ENCODE measurements at regions not wholly inside any gene's neighbourhood (a gene's known extent, or its start where the extent isn't known, plus 50 kb on each side); places are given as distances from the start of the nearest gene placed in this dataset.

DNA sequence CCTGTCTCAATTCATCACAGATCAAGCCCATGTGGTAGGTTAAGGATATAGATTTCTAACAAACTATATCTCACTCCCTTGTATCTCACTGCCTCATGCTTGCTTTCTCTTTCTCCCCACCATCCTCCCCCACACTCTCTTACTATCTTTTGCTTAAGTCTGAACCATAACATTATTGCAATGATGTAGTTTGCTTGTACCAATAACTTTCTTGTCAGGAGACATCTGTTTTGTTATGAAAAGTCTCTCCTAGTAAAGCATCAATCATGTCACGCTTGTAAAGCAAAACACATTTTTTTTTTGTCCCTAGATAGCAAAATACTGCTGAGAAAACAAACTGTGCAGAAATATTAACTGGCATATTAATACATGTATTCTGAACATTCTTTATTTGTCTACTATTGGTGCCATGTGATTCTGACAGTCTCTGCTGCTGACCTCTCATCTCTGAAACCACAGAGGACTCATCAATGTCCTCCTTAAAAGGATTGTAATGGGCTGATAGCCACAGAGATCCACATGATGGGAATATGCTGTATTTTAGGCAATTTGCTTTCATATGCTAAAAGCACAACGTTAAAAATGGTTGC, 217.5 kb downstream of the VEGFC start:
- TF ChIP-seq, protein P1, sequence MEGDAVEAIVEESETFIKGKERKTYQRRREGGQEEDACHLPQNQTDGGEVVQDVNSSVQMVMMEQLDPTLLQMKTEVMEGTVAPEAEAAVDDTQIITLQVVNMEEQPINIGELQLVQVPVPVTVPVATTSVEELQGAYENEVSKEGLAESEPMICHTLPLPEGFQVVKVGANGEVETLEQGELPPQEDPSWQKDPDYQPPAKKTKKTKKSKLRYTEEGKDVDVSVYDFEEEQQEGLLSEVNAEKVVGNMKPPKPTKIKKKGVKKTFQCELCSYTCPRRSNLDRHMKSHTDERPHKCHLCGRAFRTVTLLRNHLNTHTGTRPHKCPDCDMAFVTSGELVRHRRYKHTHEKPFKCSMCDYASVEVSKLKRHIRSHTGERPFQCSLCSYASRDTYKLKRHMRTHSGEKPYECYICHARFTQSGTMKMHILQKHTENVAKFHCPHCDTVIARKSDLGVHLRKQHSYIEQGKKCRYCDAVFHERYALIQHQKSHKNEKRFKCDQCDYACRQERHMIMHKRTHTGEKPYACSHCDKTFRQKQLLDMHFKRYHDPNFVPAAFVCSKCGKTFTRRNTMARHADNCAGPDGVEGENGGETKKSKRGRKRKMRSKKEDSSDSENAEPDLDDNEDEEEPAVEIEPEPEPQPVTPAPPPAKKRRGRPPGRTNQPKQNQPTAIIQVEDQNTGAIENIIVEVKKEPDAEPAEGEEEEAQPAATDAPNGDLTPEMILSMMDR (IDR thresholded peaks at IDR 0.05; ENCODE audit: insufficient read depth, missing control alignments), result no peak
- FAIRE-seq (no peak), DNase-seq (ENCODE audit: insufficient read length, low spot score) (no peak)

DNA sequence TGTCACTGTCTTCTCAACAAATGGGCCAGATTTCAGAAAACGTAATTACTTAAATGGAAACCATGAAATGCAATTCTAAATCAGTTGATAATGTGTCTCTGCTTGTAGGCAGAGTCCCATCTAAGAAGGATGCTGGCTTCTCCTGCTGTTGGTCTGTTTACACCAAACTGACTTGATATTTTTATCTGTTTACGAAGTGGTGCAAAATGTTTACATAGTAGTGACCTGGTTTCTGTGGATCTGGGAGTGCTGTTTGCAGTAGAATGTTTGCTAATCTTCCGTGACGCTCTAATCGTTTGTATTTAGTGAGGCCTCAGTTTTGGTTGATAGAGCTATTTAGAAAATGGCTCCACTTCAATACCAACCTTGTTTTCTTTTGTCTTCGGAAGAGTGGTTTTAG, 213.5 kb downstream of the VEGFC start:
- TF ChIP-seq, protein P1 (IDR thresholded peaks at IDR 0.05; ENCODE audit: insufficient read depth, missing control alignments), result no peak
- no peak for FAIRE-seq
- no peak for DNase-seq (ENCODE audit: insufficient read length, low spot score)

DNA sequence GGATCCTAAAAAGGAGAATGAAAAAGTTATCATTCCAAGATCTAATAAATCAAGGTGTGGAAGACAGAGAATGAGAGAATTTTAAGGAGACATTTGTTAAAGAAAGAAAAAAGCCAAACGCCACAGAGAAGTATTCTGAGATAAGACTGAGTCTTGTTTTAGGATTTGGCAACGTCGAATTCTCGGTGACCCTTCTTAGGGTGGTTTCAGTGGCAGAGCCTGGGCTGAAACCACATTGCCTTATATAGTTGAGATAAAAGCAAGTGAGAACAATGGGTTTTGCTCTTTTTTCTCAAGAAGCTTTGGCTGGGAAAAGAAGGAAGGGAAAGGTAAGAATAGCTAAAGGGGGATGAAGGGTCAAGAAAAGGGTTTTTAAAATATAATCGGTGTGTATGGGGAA, 209.4 kb downstream of the VEGFC start:
- TF ChIP-seq, protein P1 (IDR thresholded peaks at IDR 0.05; ENCODE audit: insufficient read depth, missing control alignments), result no peak
- FAIRE-seq (no peak), DNase-seq (ENCODE audit: insufficient read length, low spot score) (no peak)

DNA sequence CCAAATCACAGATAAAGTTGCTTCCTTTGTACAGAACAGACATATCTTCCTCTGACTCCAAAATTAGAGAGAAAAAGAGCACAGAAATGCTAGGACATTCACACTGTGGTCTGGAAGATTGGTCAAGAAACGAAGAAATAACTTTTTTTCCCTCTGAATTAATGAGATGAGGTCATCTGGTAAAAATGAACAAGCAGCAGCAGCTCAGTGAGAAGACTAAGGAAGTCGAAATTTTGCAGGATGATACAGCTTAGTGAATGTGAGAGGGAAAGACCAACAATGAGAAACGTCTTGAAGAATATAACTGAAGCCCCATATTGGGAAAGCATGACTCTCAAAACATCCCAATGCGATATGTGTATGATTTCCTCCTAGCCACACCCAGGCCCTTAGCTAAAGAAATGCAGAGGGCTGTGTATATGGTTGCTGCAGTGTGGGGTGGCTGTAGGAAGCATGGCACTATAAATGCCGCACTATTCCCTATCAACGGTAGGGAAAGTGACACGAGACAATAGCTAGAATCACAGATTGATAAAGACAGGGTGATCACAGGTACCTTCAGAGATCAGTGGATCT, 208.6 kb downstream of the VEGFC start:
- no peak for FAIRE-seq
- no peak for DNase-seq (ENCODE audit: insufficient read length, low spot score)
- TF ChIP-seq, protein P1 (IDR thresholded peaks at IDR 0.05; ENCODE audit: insufficient read depth, missing control alignments), result no peak

DNA sequence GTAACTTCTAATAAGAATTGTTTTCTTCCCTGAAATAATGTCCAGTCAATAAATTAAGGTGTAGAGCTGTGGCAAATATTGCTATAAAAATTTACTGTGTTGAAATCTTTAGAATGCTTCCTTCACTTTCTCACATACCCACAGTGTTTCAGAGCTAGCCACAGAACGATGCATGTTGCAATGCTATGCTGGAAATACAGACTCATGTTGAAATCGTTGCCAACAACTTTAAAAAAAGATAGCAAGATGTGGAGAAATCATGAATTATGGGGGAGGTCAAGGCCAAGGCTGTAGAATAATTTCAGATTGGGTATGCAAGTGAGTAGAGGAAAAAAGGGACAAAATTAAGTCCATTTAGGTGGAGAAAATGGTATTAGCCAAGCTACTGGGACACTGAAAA, 204.8 kb downstream of the VEGFC start:
- no peak for DNase-seq (ENCODE audit: insufficient read length, low spot score)
- no peak for FAIRE-seq
- TF ChIP-seq, protein P1 (IDR thresholded peaks at IDR 0.05; ENCODE audit: insufficient read depth, missing control alignments), result no peak

DNA sequence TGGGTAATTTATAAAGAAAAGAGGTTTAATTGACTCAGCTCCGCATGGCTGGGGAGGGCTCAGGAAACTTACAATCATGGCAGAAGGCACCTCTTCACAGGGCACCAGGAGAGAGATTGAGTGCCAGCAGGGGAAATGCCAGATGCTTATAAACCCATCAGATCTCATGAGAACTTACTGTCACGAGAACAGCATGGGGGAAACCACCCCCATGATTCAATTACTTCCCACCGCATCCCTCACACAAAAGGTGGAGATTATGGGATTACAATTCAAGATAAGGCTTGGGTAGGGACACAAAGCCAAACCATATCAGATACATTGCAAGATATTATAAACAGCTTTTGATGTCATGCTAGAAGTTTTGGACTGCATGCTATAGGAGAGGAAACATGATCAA, 204.3 kb downstream of the VEGFC start:
- DNase-seq (ENCODE audit: insufficient read length, low spot score), result no peak
- TF ChIP-seq, protein P1 (IDR thresholded peaks at IDR 0.05; ENCODE audit: insufficient read depth, missing control alignments), result no peak
- no peak for FAIRE-seq

DNA sequence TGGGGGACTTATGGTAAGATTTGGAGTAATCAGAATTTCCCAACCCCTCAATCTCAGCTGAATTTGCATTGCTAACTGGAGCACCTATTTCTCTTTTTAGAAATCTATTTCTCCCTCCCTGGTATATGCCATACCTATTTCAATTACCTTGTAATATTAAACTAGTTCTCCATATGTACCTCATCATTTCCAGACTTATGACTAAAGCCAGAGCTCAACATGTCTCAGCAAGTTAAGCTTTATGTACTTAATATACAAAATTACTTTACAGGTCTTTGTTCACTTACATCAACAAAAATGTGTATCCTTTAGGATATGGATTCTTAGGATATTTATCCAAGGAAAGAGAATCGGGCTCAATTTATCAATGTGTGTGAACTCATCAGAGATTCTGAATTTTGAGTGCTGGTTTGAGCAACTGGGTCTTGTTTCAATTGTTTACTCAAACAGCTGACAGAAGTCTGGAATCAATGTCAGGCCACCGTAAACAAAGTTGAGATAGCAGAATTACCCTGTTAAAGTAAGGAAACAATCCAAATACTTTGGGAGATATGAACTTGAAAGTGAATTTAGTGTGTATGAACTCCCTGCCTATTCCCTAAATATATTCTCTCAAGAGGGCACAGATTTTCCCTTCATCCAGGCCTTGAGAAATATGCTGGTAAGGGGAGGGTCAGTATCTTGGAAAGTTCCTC, 199.6 kb downstream of the VEGFC start:
- FAIRE-seq, result no peak
- TF ChIP-seq, protein P1 (IDR thresholded peaks at IDR 0.05; ENCODE audit: insufficient read depth, missing control alignments), result no peak
- no peak for DNase-seq (ENCODE audit: insufficient read length, low spot score)

All from D721Med (cell line).